HEK293 (cell line): ENCODE measurements at regions not wholly inside any gene's neighbourhood (a gene's known extent, or its start where the extent isn't known, plus 50 kb on each side); places are given as distances from the start of the nearest gene placed in this dataset.

ENCODE experiments used
- BCL11B ChIP-seq: fragments of 450-650 bp; formaldehyde crosslinking; IDR thresholded peaks from 2 replicates; pipeline ENCODE4 v1.5.1; 2016; ENCODE audit warnings: low read depth, missing biosample characterization, missing genetic modification characterization
- YY1 ChIP-seq: fragments of 450-650 bp; formaldehyde crosslinking; IDR thresholded peaks from 2 replicates; pipeline ENCODE4 v1.5.1; 2018; ENCODE audit warnings: missing biosample characterization, missing genetic modification characterization
- ZNF24 ChIP-seq: fragments of 450-650 bp; formaldehyde crosslinking; IDR thresholded peaks from 2 replicates; pipeline ENCODE4 v1.5.1; 2016; ENCODE audit warnings: missing biosample characterization, missing genetic modification characterization
- ZNF324 ChIP-seq: fragments of 450-650 bp; formaldehyde crosslinking; IDR thresholded peaks from 2 replicates; pipeline ENCODE4 v1.5.1; 2016; ENCODE audit warnings: missing biosample characterization, missing genetic modification characterization
- ZNF423 ChIP-seq: fragments of 450-650 bp; formaldehyde crosslinking; IDR thresholded peaks from 2 replicates; pipeline ENCODE4 v1.5.1; 2016; ENCODE audit warnings: missing biosample characterization, missing genetic modification characterization
- ZNF530 ChIP-seq: fragments of 450-650 bp; formaldehyde crosslinking; IDR thresholded peaks from 2 replicates; pipeline ENCODE4 v1.5.1; 2016; ENCODE audit warnings: low read depth, missing biosample characterization, missing genetic modification characterization
- ZNF610 ChIP-seq: fragments of 450-650 bp; formaldehyde crosslinking; IDR thresholded peaks from 2 replicates; pipeline ENCODE4 v1.5.1; 2016; ENCODE audit warnings: missing biosample characterization, missing genetic modification characterization, borderline replicate concordance
- ZNF707 ChIP-seq: fragments of 450-650 bp; formaldehyde crosslinking; IDR thresholded peaks from 2 replicates; pipeline ENCODE4 v1.5.1; 2016; ENCODE audit warnings: missing biosample characterization, missing genetic modification characterization
- ZNF768 ChIP-seq: fragments of 450-650 bp; formaldehyde crosslinking; IDR thresholded peaks from 2 replicates; pipeline ENCODE4 v1.5.1; 2018; ENCODE audit warnings: missing biosample characterization, mild to moderate bottlenecking, missing genetic modification characterization
- TF ChIP-seq, protein P1 (sequence below): fragments of 450-650 bp; formaldehyde crosslinking; IDR thresholded peaks from 2 replicates; pipeline ENCODE4 v1.5.1; 2016; ENCODE audit warnings: missing biosample characterization, missing genetic modification characterization
- TF ChIP-seq, protein P2 (sequence below): fragments of 450-650 bp; formaldehyde crosslinking; IDR thresholded peaks from 2 replicates; pipeline ENCODE4 v1.5.1; 2016; ENCODE audit warnings: missing biosample characterization, missing genetic modification characterization, low read depth
- TF ChIP-seq, protein P3 (sequence below): fragments of 450-650 bp; formaldehyde crosslinking; IDR thresholded peaks from 2 replicates; pipeline ENCODE4 v1.5.1; 2017; ENCODE audit warnings: missing biosample characterization, missing genetic modification characterization

DNA sequence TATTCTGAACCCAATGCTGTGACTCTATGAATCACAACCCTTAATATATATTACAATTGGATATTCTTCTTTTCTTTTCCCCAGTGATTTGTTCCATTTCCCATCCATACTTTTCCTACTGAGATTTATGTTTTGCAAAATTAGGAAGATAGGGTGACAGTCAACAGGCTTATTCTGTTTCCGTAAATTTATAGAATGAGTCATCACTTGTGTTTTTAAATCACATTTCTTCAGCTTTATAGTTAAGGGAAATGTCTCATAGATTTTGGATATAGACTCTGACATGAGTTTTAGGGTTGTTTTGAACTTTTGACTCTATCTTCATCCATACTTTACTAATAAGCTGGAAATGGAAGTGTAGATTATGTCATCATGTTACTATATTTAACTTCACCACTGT is 661.6 kb upstream of the FBXO33 start:
- TF ChIP-seq BCL11B (tag by site-specific recombination) (no peak), ZNF24 (tag by site-specific recombination) (no peak), ZNF530 (tag by site-specific recombination) (no peak), YY1 (tag by site-specific recombination) (no peak), ZNF768 (tag by site-specific recombination) (no peak), ZNF707 (tag by site-specific recombination) (no peak), ZNF610 (tag by site-specific recombination) (no peak), ZNF423 (tag by site-specific recombination) (no peak), ZNF324 (tag by site-specific recombination) (no peak)
- TF ChIP-seq, protein P1, sequence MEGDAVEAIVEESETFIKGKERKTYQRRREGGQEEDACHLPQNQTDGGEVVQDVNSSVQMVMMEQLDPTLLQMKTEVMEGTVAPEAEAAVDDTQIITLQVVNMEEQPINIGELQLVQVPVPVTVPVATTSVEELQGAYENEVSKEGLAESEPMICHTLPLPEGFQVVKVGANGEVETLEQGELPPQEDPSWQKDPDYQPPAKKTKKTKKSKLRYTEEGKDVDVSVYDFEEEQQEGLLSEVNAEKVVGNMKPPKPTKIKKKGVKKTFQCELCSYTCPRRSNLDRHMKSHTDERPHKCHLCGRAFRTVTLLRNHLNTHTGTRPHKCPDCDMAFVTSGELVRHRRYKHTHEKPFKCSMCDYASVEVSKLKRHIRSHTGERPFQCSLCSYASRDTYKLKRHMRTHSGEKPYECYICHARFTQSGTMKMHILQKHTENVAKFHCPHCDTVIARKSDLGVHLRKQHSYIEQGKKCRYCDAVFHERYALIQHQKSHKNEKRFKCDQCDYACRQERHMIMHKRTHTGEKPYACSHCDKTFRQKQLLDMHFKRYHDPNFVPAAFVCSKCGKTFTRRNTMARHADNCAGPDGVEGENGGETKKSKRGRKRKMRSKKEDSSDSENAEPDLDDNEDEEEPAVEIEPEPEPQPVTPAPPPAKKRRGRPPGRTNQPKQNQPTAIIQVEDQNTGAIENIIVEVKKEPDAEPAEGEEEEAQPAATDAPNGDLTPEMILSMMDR = no peak
- TF ChIP-seq, protein P2, sequence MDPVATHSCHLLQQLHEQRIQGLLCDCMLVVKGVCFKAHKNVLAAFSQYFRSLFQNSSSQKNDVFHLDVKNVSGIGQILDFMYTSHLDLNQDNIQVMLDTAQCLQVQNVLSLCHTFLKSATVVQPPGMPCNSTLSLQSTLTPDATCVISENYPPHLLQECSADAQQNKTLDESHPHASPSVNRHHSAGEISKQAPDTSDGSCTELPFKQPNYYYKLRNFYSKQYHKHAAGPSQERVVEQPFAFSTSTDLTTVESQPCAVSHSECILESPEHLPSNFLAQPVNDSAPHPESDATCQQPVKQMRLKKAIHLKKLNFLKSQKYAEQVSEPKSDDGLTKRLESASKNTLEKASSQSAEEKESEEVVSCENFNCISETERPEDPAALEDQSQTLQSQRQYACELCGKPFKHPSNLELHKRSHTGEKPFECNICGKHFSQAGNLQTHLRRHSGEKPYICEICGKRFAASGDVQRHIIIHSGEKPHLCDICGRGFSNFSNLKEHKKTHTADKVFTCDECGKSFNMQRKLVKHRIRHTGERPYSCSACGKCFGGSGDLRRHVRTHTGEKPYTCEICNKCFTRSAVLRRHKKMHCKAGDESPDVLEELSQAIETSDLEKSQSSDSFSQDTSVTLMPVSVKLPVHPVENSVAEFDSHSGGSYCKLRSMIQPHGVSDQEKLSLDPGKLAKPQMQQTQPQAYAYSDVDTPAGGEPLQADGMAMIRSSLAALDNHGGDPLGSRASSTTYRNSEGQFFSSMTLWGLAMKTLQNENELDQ (tag by site-specific recombination) = no peak
- TF ChIP-seq, protein P3, sequence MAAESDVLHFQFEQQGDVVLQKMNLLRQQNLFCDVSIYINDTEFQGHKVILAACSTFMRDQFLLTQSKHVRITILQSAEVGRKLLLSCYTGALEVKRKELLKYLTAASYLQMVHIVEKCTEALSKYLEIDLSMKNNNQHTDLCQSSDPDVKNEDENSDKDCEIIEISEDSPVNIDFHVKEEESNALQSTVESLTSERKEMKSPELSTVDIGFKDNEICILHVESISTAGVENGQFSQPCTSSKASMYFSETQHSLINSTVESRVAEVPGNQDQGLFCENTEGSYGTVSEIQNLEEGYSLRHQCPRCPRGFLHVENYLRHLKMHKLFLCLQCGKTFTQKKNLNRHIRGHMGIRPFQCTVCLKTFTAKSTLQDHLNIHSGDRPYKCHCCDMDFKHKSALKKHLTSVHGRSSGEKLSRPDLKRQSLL (tag by site-specific recombination) = no peak
